ENCODE measurements at regions not wholly inside any gene's neighbourhood (a gene's known extent, or its start where the extent isn't known, plus 50 kb on each side); places are given as distances from the start of the nearest gene placed in this dataset.

DNA sequence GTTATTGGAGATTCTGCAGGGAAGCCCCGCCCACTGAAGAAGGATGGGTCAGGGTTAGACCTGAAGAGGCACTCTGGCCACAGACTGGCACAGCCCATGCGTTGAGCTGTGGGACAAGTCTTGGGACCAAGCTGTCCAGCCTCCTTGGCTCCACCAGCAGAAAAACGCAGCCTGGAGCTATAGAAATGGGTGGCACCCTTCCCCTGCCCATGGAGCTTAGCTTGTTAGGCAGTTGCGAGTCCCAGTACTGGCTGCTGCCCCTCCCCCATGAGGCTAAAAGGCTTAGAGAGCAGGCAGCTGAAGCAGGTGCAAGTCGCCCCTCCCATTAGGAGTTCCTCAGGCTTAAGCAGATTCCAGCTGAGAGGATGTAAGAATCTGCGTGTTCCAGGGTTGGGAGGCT lies 1124.0 kb upstream of the TMEM132C start:
- Histone ChIP-seq H3K36me3 (ENCODE audit: low read depth) (no peaks in the 10 kb centered on the region), H4K20me1 (ENCODE audit: insufficient read depth) (no peaks in the 10 kb centered on the region), H3K9me2 (ENCODE audit: insufficient read depth) (no peaks in the 10 kb centered on the region), H3K9me3 (ENCODE audit: low read depth) (no peaks in the 10 kb centered on the region), H3K9ac (no peak overlapping the region), H3K27ac (no peak overlapping the region), H3K4me2 (ENCODE audit: unreplicated experiment) (no peak overlapping the region), H3K4me3 (no peak overlapping the region), H3F3A (ENCODE audit: insufficient read depth) (no peaks in the 10 kb centered on the region; the same call in 1 of the 2 replicates), H3K79me2 (ENCODE audit: insufficient read depth) (no peaks in the 10 kb centered on the region), H3K4me1 (ENCODE audit: insufficient read depth) (peaks cover 4% of the 10 kb centered on the region; the same call in 1 of the 2 replicates), H3K27me3 (replicated peaks; ENCODE audit: insufficient read depth) (no peaks in the 10 kb centered on the region), H2AFZ (no peak overlapping the region)
- TF ChIP-seq EZH2 (IDR thresholded peaks at IDR 0.05; ENCODE audit: insufficient read depth, poor library complexity, severe bottlenecking) (no peak), EZH2phosphoT487 (IDR thresholded peaks at IDR 0.05; ENCODE audit: insufficient read depth, low read depth) (no peak)
- WGBS, 2 experiments (ENCODE audit: low coverage in 1 of 2, low lambda C conversion rate in 2 of 2, missing lambda C conversion rate in 2 of 2) = 61 to 67% methylated on average over 6 of the region's 6 CpGs
- no peak for DNase-seq
- in situ Hi-C loops (cut with MboI) = no loop called here

DNA sequence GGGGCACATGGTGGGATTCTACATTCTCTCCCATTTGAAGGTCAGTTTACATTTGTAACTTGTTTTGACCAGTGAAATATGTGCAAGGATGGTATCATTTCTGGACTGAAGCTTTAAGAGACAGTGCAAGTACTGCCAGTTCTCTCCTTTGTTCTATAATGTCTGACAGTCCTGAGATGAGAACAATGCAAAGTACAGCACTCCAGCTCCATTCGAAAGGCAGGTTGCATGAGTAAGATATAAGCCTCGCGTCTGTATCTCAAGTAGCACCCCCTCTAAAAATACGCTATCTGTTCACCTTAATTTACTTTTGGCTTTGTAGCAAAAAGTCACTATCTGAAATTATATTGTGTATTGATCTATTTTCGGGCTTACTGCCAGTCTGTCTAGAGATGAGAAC lies 1122.2 kb upstream of the TMEM132C start:
- Histone ChIP-seq H3K36me3 (ENCODE audit: low read depth) (no peaks in the 10 kb centered on the region), H3K9ac (no peak overlapping the region), H4K20me1 (ENCODE audit: insufficient read depth) (no peaks in the 10 kb centered on the region), H3K27ac (no peak overlapping the region), H3K9me2 (ENCODE audit: insufficient read depth) (no peaks in the 10 kb centered on the region), H3K4me2 (ENCODE audit: unreplicated experiment) (no peak overlapping the region), H3K79me2 (ENCODE audit: insufficient read depth) (no peaks in the 10 kb centered on the region), H3K4me3 (no peak overlapping the region), H3K27me3 (replicated peaks; ENCODE audit: insufficient read depth) (no peaks in the 10 kb centered on the region), H3K4me1 (ENCODE audit: insufficient read depth) (peaks cover 17% of the 10 kb centered on the region), H3F3A (ENCODE audit: insufficient read depth) (peaks cover 11% of the 10 kb centered on the region), H3K9me3 (ENCODE audit: low read depth) (no peaks in the 10 kb centered on the region), H2AFZ (no peak overlapping the region)
- in situ Hi-C loops (cut with MboI) = no loop called here
- no peak for DNase-seq
- WGBS, 2 experiments (ENCODE audit: low coverage in 1 of 2, low lambda C conversion rate in 2 of 2, missing lambda C conversion rate in 2 of 2) = 96 to 97% methylated on average over 5 of the region's 5 CpGs
- no peak for TF ChIP-seq EZH2 (IDR thresholded peaks at IDR 0.05; ENCODE audit: insufficient read depth, poor library complexity, severe bottlenecking)
- TF ChIP-seq EZH2phosphoT487 (IDR thresholded peaks at IDR 0.05; ENCODE audit: insufficient read depth, low read depth) = no peak

DNA sequence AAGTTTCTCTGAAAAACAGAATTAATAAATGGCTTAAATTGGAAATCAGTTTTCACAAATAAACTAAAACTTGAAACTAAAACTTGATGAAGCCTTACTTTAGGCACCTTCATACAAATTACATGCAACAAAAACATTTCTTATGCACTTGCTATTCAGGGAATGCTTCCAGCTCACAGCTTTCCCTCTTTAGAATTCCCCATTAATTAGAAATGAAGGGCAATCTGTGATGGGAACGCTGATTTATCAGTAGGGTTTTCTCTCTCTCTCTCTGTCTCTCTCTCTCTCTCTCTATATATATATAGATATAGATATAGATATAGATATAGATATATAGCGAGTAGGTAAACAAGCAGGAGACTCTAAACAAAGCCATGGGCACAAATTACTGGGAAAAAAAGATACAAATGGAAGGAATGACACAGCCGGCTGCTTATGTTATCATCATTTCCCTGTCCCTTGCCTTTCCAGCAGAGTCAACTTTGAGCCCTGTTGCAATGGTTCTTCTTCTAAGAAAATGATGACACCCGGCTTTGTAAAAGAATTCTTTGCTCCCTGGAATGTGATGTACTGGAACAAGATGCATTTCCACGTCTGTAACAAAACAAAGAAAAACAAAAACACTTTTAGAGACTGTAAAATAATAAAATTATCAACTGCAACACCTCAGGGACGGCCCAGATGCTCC lies 1121.6 kb upstream of the TMEM132C start:
- Histone ChIP-seq H3K27me3 (replicated peaks; ENCODE audit: insufficient read depth) (no peaks in the 10 kb centered on the region), H3K27ac (no peak overlapping the region), H2AFZ (peak overlapping the region; percentile 95), H3K36me3 (ENCODE audit: low read depth) (no peaks in the 10 kb centered on the region), H3K4me3 (peak overlapping the region; percentile 78), H3K4me2 (ENCODE audit: unreplicated experiment) (peak overlapping the region; percentile 79), H4K20me1 (ENCODE audit: insufficient read depth) (no peaks in the 10 kb centered on the region), H3F3A (ENCODE audit: insufficient read depth) (peaks cover 11% of the 10 kb centered on the region), H3K4me1 (ENCODE audit: insufficient read depth) (peaks cover 18% of the 10 kb centered on the region), H3K9me2 (ENCODE audit: insufficient read depth) (no peaks in the 10 kb centered on the region), H3K9me3 (ENCODE audit: low read depth) (no peaks in the 10 kb centered on the region), H3K79me2 (ENCODE audit: insufficient read depth) (no peaks in the 10 kb centered on the region), H3K9ac (peak overlapping the region; percentile 82)
- in situ Hi-C loops (cut with MboI) = no loop called here
- DNase-seq = peak; percentile 65
- TF ChIP-seq EZH2phosphoT487 (IDR thresholded peaks at IDR 0.05; ENCODE audit: insufficient read depth, low read depth) (no peak), EZH2 (IDR thresholded peaks at IDR 0.05; ENCODE audit: insufficient read depth, poor library complexity, severe bottlenecking) (no peak)
- WGBS, 2 experiments (ENCODE audit: low coverage in 1 of 2, low lambda C conversion rate in 2 of 2, missing lambda C conversion rate in 2 of 2) = 30 to 33% methylated on average over 6 of the region's 6 CpGs

DNA sequence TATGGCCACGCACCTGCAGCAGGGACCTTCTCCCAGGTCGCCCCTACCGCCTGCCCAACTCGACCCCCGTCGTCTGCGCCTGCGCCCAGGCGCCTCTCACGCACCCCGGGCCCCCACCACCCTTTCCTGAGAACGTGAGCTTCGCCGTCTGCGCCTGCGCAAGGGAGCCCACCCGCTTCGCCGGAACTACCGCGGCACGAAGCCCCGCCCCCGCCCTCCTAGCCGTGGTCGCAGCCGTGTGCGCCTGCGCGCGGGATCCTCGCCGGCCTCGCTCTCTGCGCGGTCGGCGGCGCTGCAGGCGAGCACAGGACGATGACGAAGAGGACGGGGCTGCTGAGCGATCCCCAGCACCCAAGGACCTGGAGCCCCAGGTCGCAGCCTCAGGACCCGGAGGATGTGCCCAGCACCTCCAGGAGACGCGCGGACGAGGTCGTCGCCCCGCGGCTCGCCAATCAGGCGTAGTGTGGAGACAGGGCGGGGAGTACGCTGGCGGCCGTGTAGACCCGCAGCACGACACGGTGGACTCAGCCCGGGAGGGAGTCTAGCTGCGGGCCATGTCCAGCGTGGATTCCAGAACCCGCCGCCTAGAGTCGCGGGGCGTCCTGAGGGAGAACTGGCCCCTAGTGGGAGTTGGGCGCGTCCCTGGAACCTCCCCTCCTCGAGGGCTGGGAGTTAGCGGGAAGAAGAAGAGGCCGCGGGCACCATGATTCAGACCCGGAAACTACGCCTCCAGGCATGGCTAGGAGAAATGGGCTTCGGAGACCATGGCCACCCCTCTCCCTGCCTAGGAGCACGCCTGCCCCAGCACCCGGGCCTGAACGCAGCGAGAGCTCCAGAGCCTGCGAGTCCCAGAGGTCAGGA lies 1120.8 kb upstream of the TMEM132C start:
- Histone ChIP-seq H3K9ac (peak overlapping the region; percentile 82), H3K4me3 (peak overlapping the region; percentile 78), H3K36me3 (ENCODE audit: low read depth) (no peaks in the 10 kb centered on the region), H3K27ac (peak overlapping the region; percentile 28; the same call in 1 of the 2 replicates), H3K9me3 (ENCODE audit: low read depth) (no peaks in the 10 kb centered on the region), H3K27me3 (replicated peaks; ENCODE audit: insufficient read depth) (no peaks in the 10 kb centered on the region), H3K9me2 (ENCODE audit: insufficient read depth) (no peaks in the 10 kb centered on the region), H4K20me1 (ENCODE audit: insufficient read depth) (no peaks in the 10 kb centered on the region), H3K4me2 (ENCODE audit: unreplicated experiment) (peak overlapping the region; percentile 79), H3F3A (ENCODE audit: insufficient read depth) (peaks cover 11% of the 10 kb centered on the region), H2AFZ (peak overlapping the region; percentile 95), H3K79me2 (ENCODE audit: insufficient read depth) (no peaks in the 10 kb centered on the region), H3K4me1 (ENCODE audit: insufficient read depth) (peaks cover 18% of the 10 kb centered on the region)
- TF ChIP-seq EZH2 (IDR thresholded peaks at IDR 0.05; ENCODE audit: insufficient read depth, poor library complexity, severe bottlenecking) (no peak), EZH2phosphoT487 (IDR thresholded peaks at IDR 0.05; ENCODE audit: insufficient read depth, low read depth) (no peak)
- WGBS, 2 experiments (ENCODE audit: low coverage in 1 of 2, low lambda C conversion rate in 2 of 2, missing lambda C conversion rate in 2 of 2) = 16 to 26% methylated on average over 57 to 60 of the region's 85 CpGs
- in situ Hi-C loops (cut with MboI) = no loop called here
- DNase-seq = peak; percentile 91

Data from GM23248 (cell line).